ENCODE measurements at regions not wholly inside any gene's neighbourhood (a gene's known extent, or its start where the extent isn't known, plus 50 kb on each side); places are given as distances from the start of the nearest gene placed in this dataset.

DNA sequence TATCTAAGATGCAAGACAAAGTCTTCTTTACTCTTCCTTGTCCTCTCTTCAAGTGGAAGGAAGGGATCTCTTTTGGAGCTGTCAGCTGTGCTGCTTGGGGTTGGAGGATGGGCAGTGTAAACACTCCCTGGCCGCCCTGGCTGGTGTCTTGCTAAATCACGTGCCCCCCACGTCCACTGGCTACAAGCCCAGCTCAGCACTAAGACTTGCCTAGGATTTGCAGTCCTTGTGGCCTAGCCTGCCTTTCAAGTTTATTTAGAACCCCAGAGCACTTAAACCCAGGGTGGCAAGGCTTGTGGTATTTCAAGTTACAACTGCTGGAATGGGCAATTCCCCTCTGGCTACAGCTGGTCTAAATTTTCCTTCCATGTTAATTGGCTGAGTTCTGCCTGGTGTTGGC, 272.4 kb upstream of the MYO3A start:
- DNase-seq, result no peak

DNA sequence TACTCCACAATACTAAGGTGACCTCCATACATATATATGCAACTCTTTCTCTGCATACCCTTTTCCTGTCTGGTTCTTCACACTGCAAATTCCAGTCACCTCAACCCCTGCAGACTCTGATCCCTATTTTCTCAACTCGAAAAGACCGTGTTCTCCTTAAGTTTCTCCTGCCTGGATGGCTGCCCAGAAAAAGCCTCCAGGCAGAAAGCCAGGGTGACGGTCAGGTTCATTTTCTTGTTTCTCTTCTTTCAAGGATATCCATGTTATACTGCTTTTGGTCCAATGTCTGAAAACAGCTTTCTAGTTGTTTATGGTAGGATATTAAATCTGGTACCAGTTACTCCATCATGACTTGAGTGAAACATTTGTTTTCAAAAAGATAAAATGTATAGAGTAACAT, 267.8 kb upstream of the MYO3A start:
- no peak for DNase-seq

DNA sequence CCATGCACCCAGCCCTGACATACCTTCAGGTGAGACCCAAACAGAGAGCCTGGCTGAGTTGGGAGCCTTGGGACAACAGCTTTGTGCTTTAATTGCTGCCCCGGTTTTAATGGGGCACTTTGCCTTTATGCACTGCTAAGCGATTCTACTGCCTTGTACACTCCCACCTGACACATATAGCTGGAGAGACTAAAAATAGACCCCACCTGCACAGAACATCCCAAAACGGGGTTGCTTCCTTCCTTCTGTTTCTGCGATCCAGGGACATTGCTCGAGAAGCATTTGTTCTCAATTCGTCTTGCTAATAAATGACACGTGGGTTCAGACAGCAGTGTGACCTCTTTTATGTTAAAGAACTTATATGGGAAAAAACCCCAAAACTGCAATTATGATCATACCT, 258.8 kb upstream of the MYO3A start:
- DNase-seq, result no peak

- no peak for DNase-seq
These were observed 258.4 kb upstream of the MYO3A start for GRCh38 chr10:25675615-25676014.

DNA sequence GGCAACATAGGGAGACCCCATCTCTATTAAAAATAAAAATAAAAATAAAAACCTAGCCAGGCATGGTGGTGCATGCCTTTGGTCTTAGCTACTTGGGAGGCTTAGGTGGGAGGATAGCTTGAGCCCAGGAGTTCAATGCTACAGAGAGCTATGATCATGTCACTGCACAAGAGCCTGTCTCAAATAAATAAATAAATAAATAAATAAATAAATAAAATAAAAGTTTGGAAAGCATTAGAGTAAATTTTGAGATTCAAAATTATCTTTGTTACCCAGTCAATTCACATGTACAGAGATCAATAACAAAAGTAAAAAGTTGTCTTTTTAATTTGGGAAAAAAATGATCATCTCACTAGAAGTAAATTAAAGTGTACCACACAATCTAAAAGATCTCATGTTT, 255.8 kb upstream of the MYO3A start:
- no peak for DNase-seq

DNA sequence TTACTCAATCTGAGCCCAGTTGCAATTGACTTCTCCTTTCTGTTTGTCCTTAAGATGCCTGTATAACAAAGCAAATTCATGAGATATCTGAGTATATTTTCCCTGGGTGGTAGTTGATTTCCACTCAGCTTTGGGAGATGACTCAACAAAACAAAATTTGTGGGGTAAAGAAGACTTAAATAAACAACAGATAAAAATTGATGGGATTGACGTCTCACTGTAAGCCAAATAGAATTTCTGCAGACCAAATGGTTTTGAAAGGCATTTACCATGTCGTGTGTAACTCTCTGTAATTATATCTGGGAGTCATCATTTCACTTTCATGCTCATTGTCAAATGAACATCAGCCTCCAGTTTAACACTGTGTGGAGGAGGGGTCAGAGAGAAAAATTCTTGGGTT, 255.4 kb upstream of the MYO3A start:
- DNase-seq, result no peak

- DNase-seq, result no peak
These were observed 251.7 kb upstream of the MYO3A start for GRCh38 chr10:25682203-25682851.

DNA sequence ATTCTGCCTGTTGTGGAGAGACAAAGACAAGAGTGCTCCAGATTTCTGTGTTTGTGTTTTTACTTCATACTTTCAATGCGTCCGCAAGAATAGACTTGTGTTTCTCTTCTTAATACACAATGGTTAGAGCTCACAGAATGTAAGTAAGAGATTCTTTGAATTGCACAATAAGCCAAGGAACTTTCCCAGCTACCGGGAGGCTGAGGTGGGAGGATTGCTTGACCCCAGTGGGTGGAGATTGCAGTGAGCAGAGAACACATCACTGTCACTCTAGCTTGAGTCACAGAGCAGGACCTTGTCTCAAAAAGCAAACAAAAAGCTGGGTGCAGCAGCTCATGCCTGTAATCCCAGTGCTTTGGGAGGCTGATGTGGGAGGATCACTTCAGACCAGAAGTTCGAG, 250.7 kb upstream of the MYO3A start:
- DNase-seq, result no peak

DNA sequence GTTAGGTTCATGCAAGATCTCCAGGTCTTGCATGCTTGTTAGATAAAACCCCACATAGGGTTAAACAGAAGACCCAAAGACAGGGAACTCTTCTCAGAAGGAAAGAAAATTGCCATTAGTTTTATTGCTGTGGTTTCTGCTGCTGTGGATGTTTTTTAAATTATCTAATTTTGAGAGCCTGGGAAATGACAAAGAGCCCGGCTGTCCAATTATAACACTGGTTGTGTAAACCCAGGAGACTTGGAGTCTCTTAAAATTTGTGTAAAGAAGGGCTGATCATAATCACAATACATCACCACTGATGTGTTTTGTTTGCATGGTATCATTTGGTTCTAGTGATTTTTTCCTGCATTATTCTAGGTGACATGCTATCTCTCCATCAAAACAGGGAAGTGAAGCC, 246.5 kb upstream of the MYO3A start:
- DNase-seq, result no peak

- DNase-seq, result no peak
These were observed 244.5 kb upstream of the MYO3A start for GRCh38 chr10:25689346-25690100.

GRCh38 chr10:25692761-25693160, 241.3 kb upstream of the MYO3A start:
- DNase-seq, result no peak

GRCh38 chr10:25694206-25694933, 239.7 kb upstream of the MYO3A start:
- no peak for DNase-seq

DNA sequence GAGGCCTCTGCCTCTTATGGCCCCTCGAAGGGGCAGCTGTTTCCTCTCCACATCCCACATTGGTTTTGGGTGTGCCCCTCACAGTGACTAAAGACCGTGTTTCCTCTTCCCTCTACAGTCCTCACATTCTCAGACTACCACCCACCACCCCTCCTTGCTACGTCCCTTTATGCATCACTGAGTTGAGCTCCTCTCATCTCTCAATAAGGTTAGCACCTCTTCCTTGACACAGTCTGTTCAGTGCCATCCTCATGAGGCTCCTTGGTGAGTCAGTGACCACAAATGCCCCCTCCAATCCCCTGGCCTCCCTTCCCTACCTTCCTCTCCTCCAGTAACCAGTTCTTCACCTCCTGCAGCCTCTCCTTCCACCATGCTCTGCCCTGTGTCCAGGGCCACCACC, 239.1 kb upstream of the MYO3A start:
- no peak for DNase-seq

- no peak for DNase-seq
These were observed 238.4 kb upstream of the MYO3A start for GRCh38 chr10:25695586-25695985.

GRCh38 chr10:25696013-25696708, 237.9 kb upstream of the MYO3A start:
- DNase-seq, result no peak

DNA sequence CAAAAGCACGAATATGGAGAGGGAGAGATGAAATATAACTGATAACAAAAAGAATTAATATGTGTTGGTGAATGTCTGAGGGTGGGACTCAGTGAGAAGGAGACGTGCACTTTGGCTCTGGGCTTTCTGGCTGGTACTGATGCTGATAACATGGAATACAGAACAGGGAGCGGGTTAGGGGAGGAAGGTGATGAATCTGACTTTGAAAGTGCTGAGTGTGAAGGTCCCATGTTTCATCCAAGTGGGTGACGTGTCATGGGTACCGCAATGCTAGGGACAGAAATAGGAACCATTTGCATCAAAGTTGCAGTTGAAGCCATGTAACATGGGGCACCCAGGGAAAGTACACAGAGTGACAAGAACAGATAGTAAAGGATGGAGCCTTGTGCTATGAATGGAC, 236.6 kb upstream of the MYO3A start:
- DNase-seq, result no peak

GRCh38 chr10:25698638-25699037, 235.4 kb upstream of the MYO3A start:
- DNase-seq, result no peak

DNA sequence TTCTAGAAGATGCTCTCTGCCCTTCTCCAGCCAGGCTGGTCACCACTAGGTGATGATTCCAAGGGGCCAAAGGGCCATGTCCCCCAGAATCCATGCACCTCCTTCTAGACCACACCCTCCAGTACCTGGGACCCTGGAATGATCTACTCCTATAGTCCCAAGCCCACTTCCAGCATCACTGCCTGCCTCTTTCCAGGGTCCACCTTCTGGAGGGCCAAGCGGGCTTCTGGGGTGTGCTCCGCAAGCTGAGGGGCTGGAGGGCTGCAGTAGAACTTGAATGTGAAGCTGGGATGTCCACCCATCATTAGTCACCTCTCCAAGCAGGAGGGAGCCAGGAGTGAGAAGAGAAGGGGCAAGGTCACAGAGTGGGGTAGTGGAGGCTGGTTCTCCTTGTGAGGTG, 234.4 kb upstream of the MYO3A start:
- DNase-seq, result no peak

DNA sequence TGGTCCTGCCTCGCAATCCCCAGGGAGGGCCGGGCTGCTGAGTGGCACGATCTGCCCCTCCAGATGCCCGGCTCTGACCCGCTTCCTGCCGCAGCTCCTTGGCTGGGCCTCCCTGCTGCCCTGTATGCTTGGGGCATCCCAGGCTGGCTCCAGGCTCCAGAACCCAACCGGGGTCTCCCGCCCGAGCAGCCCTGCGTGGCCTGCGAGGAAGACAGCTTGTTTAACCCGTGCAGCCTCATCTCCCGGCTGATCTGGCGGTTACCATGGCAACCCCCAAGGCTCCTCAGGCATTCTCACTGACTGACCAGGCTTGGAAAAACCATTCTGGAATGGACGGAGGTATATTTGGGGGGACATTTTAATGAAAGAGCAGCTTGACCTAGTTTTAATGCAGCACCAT, 232.4 kb upstream of the MYO3A start:
- DNase-seq, result no peak

- DNase-seq, result no peak
These were observed 229.4 kb upstream of the MYO3A start for GRCh38 chr10:25704622-25705021.

DNA sequence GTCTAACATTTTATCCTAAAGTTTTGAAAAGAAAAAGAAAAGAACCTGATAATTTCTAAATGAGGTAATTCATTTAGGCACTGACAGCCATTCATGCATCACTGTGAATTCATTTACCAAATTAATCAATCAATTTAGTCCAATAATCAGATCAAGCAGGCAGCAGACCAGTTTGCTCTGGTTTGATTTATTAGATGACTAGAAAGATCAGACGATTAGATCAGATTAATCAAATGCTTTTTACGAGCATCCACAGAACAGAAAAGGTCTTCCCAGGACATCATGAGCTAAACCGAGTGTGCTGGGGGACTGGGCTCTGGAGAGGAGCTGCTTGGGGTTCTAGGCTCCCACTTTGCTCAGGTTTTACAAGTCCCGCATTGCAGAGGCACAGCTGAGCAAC, 226.5 kb upstream of the MYO3A start:
- DNase-seq, result no peak

GRCh38 chr10:25707976-25708671, 225.9 kb upstream of the MYO3A start:
- DNase-seq, result no peak

GRCh38 chr10:25713894-25714240, 220.2 kb upstream of the MYO3A start:
- DNase-seq, result no peak
